Prostate gland (tissue), 2 donors: ENCODE measurements at regions not wholly inside any gene's neighbourhood (a gene's known extent, or its start where the extent isn't known, plus 50 kb on each side); places are given as distances from the start of the nearest gene placed in this dataset.

Experiments used
- CTCF ChIP-seq, 4 experiments: fragments of 200-600 bp in 2 of 4; fragments of 450-650 bp in 2 of 4; sonication (generic) in 2 of 4; IDR thresholded peaks; 1 replicate in 3 of 4; 2 replicates in 1 of 4; pipeline ENCODE4 v1.5.1; 2016 to 2019; ENCODE audit warnings: antibody characterized with exemption in 4 of 4, mild to moderate bottlenecking in 2 of 4, moderate library complexity in 2 of 4
- POLR2A ChIP-seq: fragments of 450-650 bp; IDR thresholded peaks from one replicate; pipeline ENCODE4 v1.6.1; 2016; ENCODE audit warnings: antibody characterized with exemption, mild to moderate bottlenecking
- POLR2AphosphoS5 ChIP-seq: sonication (generic); formaldehyde crosslinking; IDR thresholded peaks from one replicate; pipeline ENCODE4 v1.6.1; 2017; ENCODE audit warnings: antibody characterized with exemption

GRCh38 chr22:47623066-47623762 is 860.8 kb downstream of the TBC1D22A start:
- TF ChIP-seq CTCF (IDR thresholded peaks at IDR 0.05) (no peak), POLR2AphosphoS5 (no peak), POLR2A (no peak)
